ENCODE measurements at regions not wholly inside any gene's neighbourhood (a gene's known extent, or its start where the extent isn't known, plus 50 kb on each side); places are given as distances from the start of the nearest gene placed in this dataset.

DNA sequence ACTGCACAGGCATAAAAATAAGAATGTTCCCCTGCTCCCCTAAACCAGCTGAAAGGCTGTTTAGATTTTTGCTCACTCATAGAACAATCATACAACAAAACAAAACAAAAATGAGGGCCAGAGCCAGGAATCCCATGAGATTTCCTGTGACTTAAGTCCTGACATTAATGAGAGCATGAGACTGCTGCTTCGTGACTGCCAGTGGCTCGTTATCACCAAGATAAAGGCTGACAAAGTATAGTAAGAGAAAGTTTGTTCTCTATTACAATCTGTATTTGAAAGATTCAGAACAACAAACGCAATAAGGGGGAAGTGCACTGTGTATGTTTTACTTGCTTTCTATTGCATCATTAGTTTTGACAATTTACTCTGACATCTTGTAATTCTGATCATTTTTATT is 837.1 kb upstream of the C9orf72 start:
- Histone ChIP-seq H2AFZ (ENCODE audit: low read length) (no peak overlapping the region), H3K27ac (ENCODE audit: low read depth, low read length, poor library complexity, severe bottlenecking) (no peak overlapping the region), H3K4me1 (ENCODE audit: insufficient read depth, low read length, severe bottlenecking) (no peaks in the 10 kb centered on the region), H3K79me2 (ENCODE audit: insufficient read depth, low read length) (no peaks in the 10 kb centered on the region), H3K9ac (ENCODE audit: low read length) (no peak overlapping the region), H3K4me2 (ENCODE audit: low read length) (no peak overlapping the region), H3K9me2 (ENCODE audit: low read depth, low read length) (no peaks in the 10 kb centered on the region), H3K27me3 (ENCODE audit: insufficient read depth, low read length) (no peaks in the 10 kb centered on the region), H3F3A (ENCODE audit: insufficient read depth, low read length) (no peaks in the 10 kb centered on the region), H3K9me3 (ENCODE audit: low read length) (no peaks in the 10 kb centered on the region), H4K20me1 (ENCODE audit: insufficient read depth, low read length) (no peaks in the 10 kb centered on the region), H3K36me3 (ENCODE audit: insufficient read depth, low read length) (no peaks in the 10 kb centered on the region), H3K4me3 (ENCODE audit: low read depth, low read length, poor library complexity, severe bottlenecking) (no peak overlapping the region)
- TF ChIP-seq EZH2 (IDR thresholded peaks at IDR 0.05; ENCODE audit: borderline replicate concordance, low read length) = no peak
- no peak for TF ChIP-seq CTCF (IDR thresholded peaks at IDR 0.05; ENCODE audit: low read length)

DNA sequence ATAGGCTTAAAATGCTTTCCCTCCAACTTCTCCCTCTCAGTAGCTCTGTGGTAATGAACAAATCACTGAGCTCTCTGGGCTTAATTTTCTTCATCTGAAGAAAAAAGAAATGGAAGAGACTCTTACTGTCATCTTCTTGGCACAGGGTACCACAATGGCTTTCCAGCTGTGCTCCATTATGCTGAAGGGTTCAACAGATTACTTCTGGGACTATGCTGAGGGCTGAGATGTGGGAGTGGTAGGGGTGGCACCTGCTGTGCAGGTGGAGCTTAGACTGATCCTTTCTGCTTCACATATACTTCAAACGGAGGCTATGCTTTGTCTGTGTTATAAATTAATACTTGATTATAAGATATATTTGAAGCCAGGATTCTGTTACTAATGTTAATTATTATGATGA is 840.2 kb upstream of the C9orf72 start:
- Histone ChIP-seq H3K9ac (ENCODE audit: low read length) (no peak overlapping the region), H3K9me3 (ENCODE audit: low read length) (no peaks in the 10 kb centered on the region), H3F3A (ENCODE audit: insufficient read depth, low read length) (no peaks in the 10 kb centered on the region), H4K20me1 (ENCODE audit: insufficient read depth, low read length) (no peaks in the 10 kb centered on the region), H3K4me2 (ENCODE audit: low read length) (no peak overlapping the region), H2AFZ (ENCODE audit: low read length) (no peak overlapping the region), H3K27me3 (ENCODE audit: insufficient read depth, low read length) (no peaks in the 10 kb centered on the region), H3K4me1 (ENCODE audit: insufficient read depth, low read length, severe bottlenecking) (no peaks in the 10 kb centered on the region), H3K36me3 (ENCODE audit: insufficient read depth, low read length) (no peaks in the 10 kb centered on the region), H3K79me2 (ENCODE audit: insufficient read depth, low read length) (no peaks in the 10 kb centered on the region), H3K9me2 (ENCODE audit: low read depth, low read length) (no peaks in the 10 kb centered on the region), H3K4me3 (ENCODE audit: low read depth, low read length, poor library complexity, severe bottlenecking) (no peak overlapping the region), H3K27ac (ENCODE audit: low read depth, low read length, poor library complexity, severe bottlenecking) (no peak overlapping the region)
- no peak for TF ChIP-seq CTCF (IDR thresholded peaks at IDR 0.05; ENCODE audit: low read length)
- TF ChIP-seq EZH2 (IDR thresholded peaks at IDR 0.05; ENCODE audit: borderline replicate concordance, low read length) = no peak

- Histone ChIP-seq H3K4me2 (ENCODE audit: low read length) (no peak overlapping the region), H3K9me3 (ENCODE audit: low read length) (no peaks in the 10 kb centered on the region), H3K27ac (ENCODE audit: low read depth, low read length, poor library complexity, severe bottlenecking) (no peak overlapping the region), H3K9ac (ENCODE audit: low read length) (no peak overlapping the region), H3K4me1 (ENCODE audit: insufficient read depth, low read length, severe bottlenecking) (no peaks in the 10 kb centered on the region), H3F3A (ENCODE audit: insufficient read depth, low read length) (no peaks in the 10 kb centered on the region), H2AFZ (ENCODE audit: low read length) (no peak overlapping the region), H3K79me2 (ENCODE audit: insufficient read depth, low read length) (no peaks in the 10 kb centered on the region), H3K27me3 (ENCODE audit: insufficient read depth, low read length) (no peaks in the 10 kb centered on the region), H4K20me1 (ENCODE audit: insufficient read depth, low read length) (no peaks in the 10 kb centered on the region), H3K9me2 (ENCODE audit: low read depth, low read length) (no peaks in the 10 kb centered on the region), H3K4me3 (ENCODE audit: low read depth, low read length, poor library complexity, severe bottlenecking) (no peak overlapping the region), H3K36me3 (ENCODE audit: insufficient read depth, low read length) (no peaks in the 10 kb centered on the region)
- no peak for TF ChIP-seq CTCF (IDR thresholded peaks at IDR 0.05; ENCODE audit: low read length)
- TF ChIP-seq EZH2 (IDR thresholded peaks at IDR 0.05; ENCODE audit: borderline replicate concordance, low read length) = no peak
Measured at GRCh38 chr9:28423255-28423654, 850.0 kb upstream of the C9orf72 start.
